ENCODE measurements at regions not wholly inside any gene's neighbourhood (a gene's known extent, or its start where the extent isn't known, plus 50 kb on each side); places are given as distances from the start of the nearest gene placed in this dataset.

- no peak for FAIRE-seq
Measured at GRCh38 chr4:58679886-58680285, 1569.7 kb upstream of the IGFBP7 start.

- FAIRE-seq: no peak
Measured at GRCh38 chr4:58679051-58679450, 1568.9 kb upstream of the IGFBP7 start.

DNA sequence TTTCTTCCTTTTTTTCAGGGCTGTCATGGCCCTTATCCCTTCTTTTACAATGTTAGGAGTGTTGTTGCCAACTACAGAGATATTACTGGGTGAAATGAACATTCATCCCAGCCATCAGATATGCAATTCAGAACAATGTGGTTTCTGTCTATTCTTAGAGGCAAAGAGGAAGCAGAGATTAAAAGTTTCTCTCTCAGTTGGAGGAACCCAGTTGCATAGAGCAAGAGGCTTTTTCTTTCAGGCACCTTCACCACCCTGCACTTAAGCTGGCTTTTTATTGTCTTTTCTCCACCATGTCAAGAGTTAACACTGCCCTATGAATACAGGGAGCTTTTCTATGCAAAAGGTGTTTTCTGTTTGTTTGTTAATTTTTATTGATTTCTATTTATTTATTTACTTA lies 1559.6 kb upstream of the IGFBP7 start:
- FAIRE-seq: no peak

GRCh38 chr4:58665649-58666048 lies 1555.5 kb upstream of the IGFBP7 start:
- no peak for FAIRE-seq

- no peak for FAIRE-seq
Measured at GRCh38 chr4:58658701-58659100, 1548.5 kb upstream of the IGFBP7 start.

GRCh38 chr4:58653251-58653650 lies 1543.1 kb upstream of the IGFBP7 start:
- FAIRE-seq: no peak

DNA sequence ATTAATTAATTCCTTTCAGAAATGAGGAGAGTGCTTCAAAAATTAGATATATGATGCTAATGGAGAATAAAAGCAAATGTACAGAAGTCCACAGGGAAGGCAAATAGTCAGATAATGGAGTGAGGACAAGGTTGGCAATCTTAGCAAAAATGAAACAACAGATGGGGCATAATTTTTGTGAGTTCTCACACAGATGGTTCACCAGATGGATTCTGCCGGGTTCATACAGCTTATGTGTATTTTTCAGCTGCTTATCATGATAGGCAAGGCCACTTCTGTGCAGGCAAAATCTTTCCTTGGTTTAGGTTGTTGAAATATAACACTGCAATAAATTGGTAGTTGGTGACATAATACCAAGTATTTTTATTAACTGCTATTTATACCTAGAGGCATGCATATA lies 1539.0 kb upstream of the IGFBP7 start:
- no peak for FAIRE-seq

- FAIRE-seq: no peak
Measured at GRCh38 chr4:58646126-58646525, 1535.9 kb upstream of the IGFBP7 start.

DNA sequence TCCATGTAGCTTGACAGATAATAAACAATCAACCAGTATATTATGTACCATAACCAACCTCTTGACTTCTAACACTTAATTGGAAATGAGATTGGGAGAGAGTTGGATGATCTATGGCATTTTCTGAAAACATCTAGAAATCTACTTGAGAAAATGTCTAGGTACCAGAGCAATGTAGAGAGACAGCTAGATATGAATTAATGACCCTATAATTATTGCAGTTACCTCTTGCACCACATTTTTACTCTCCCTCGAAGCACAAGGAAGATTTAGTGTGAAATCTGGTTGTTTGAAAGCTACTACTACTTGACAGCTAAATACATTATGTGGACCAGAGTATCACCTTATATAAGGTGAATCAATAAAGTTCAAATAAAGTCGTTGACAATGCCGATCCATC lies 1534.4 kb upstream of the IGFBP7 start:
- no peak for FAIRE-seq

DNA sequence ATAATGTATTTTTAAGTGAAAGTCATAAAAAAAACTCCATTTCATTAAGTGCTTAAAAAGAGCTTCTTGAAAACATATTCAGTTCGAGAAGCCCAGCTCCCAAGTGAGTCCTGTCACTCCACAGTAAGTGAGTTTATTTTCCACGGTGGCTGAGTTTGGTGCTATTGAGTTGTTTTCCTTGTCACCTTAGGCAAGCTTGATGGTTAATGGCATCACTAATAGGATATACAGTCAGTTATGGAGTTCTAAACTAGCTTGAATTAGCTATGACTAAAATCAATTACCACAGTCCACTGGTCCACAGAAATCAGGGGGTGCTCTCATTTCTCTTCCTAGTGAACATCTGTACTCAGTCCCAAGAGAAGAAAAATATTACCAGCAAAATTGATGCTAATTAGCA lies 1526.2 kb upstream of the IGFBP7 start:
- FAIRE-seq: no peak

- FAIRE-seq: no peak
Measured at GRCh38 chr4:58617226-58617625, 1507.0 kb upstream of the IGFBP7 start.

- no peak for FAIRE-seq
Measured at GRCh38 chr4:58611012-58611411, 1500.8 kb upstream of the IGFBP7 start.

DNA sequence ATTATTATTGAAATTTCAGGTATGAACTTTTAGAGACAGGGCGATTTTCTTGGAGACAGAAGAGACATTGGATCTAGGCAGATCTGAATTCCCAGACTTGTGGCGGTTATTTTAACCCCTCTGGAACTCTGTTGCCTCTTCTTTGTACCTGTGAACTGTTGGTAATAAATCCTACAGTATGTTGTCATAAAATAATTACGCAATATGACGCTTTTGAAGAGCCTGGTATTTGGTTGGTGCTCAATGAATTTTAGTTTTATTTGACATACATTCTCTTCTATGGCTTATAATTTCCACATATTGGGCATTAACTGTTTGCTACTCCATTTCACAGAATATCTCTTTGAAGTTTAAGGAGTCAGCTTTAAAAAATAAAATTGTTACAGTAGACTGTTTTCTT lies 1496.1 kb upstream of the IGFBP7 start:
- FAIRE-seq: no peak

GRCh38 chr4:58603951-58604350 lies 1493.8 kb upstream of the IGFBP7 start:
- no peak for FAIRE-seq

GRCh38 chr4:58602731-58603359 lies 1492.7 kb upstream of the IGFBP7 start:
- FAIRE-seq: no peak

DNA sequence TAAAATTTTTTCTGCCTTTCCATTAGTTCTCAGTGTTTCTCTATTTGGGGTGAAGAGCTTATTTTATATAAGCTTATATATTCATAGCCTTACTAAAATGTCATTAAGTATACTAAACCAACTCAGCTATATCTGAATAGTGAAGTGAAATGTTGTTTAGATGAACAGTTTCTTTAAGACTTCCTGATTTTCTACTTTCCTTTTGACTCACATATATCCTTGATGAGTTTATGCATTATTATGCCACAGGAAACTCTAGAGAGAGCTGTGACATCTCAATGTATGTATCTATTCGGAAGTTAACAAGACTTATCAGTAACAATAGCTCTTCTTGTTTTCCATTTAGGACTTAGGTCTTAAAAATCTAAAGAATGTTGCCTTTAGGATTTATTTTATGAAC lies 1491.8 kb upstream of the IGFBP7 start:
- no peak for FAIRE-seq

- no peak for FAIRE-seq
Measured at GRCh38 chr4:58600290-58600689, 1490.1 kb upstream of the IGFBP7 start.

- no peak for FAIRE-seq
Measured at GRCh38 chr4:58590722-58591121, 1480.5 kb upstream of the IGFBP7 start.

GRCh38 chr4:58587856-58588255 lies 1477.7 kb upstream of the IGFBP7 start:
- no peak for FAIRE-seq

- FAIRE-seq: no peak
Measured at GRCh38 chr4:58566260-58566659, 1456.1 kb upstream of the IGFBP7 start.

- no peak for FAIRE-seq
Measured at GRCh38 chr4:58564695-58565475, 1454.7 kb upstream of the IGFBP7 start.

- FAIRE-seq: no peak
Measured at GRCh38 chr4:58561170-58561569, 1451.0 kb upstream of the IGFBP7 start.

GRCh38 chr4:58560736-58561135 lies 1450.6 kb upstream of the IGFBP7 start:
- FAIRE-seq: no peak

- FAIRE-seq: no peak
Measured at GRCh38 chr4:58553679-58554078, 1443.5 kb upstream of the IGFBP7 start.

DNA sequence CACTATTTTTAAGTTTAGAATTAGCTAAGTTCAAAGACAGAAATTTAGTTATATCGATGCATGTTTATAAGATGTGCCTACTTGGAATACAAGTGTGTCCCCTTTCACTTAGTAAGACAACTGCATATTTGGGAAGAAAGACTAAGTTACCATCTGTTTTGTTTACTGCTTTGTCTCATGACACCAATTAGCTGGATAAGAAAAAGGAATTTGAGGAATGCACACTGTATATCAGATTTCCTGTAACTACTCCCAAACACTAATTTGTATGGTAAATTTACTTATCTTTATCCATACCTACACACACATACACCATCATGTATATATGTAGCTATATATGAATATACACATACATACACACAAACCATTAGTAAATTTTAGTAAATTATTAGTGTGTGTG lies 1442.8 kb upstream of the IGFBP7 start:
- FAIRE-seq: no peak

Measured in TTC549 (cell line).